H1 (cell line): ENCODE measurements at regions not wholly inside any gene's neighbourhood (a gene's known extent, or its start where the extent isn't known, plus 50 kb on each side); places are given as distances from the start of the nearest gene placed in this dataset.

ENCODE experiments used
- CTCF ChIA-PET: fragments of 300-600 bp; sonication (Branson Sonifier 250); formaldehyde crosslinking; loops from one replicate; lab custom pipeline; 2021; ENCODE audit not compliant: partially characterized antibody; lab: Charles Lee
- POLR2A ChIA-PET: fragments of 300-600 bp; sonication (Branson Sonifier 250); formaldehyde crosslinking; loops from one replicate; lab custom pipeline; 2021; ENCODE audit warnings: inconsistent platforms; ENCODE audit not compliant: partially characterized antibody; lab: Charles Lee
- DNase-seq, 2 experiments: peaks; one replicate each; pipeline versions ENCODE4 v3.0.0 to v3.0.0-alpha.2; 2010 to 2022; ENCODE audit warnings: low spot score in 2 of 2, low read depth in 1 of 2, mixed read lengths in 1 of 2
- FAIRE-seq: peaks from 2 replicates; lab custom pipeline; 2011; peaks lifted over from hg19 to GRCh38; lab: Jason Lieb, UNC
- H2AFZ ChIP-seq: 2 replicates; pipeline ENCODE4 v1.8.1; 2012; ENCODE audit warnings: low read length, inconsistent platforms
- H2AK5ac ChIP-seq: 2 replicates; pipeline ENCODE4 v1.6.1; 2013; ENCODE audit warnings: low read depth, low read length
- H2BK120ac ChIP-seq: replicated peaks from 2 replicates; pipeline ENCODE3; 2013; ENCODE audit warnings: low read depth, low read length, inconsistent platforms
- H2BK12ac ChIP-seq: 2 replicates; pipeline ENCODE4 v1.6.1; 2013; ENCODE audit warnings: low read depth, low read length
- H2BK15ac ChIP-seq: 2 replicates; pipeline ENCODE4 v1.6.1; 2013; ENCODE audit warnings: low read length
- H2BK20ac ChIP-seq: 2 replicates; pipeline ENCODE4 v1.6.1; 2013; ENCODE audit warnings: low read length
- H2BK5ac ChIP-seq: 2 replicates; pipeline ENCODE4 v1.6.1; 2013; ENCODE audit warnings: low read depth, low read length
- H3K14ac ChIP-seq: 2 replicates; pipeline ENCODE4 v1.6.1; 2013; ENCODE audit warnings: inconsistent platforms; ENCODE audit not compliant: insufficient read length
- H3K18ac ChIP-seq: 2 replicates; pipeline ENCODE4 v1.6.1; 2013; ENCODE audit warnings: low read length; ENCODE audit errors: extremely low read depth
- H3K23ac ChIP-seq: 2 replicates; pipeline ENCODE4 v1.6.1; 2013; ENCODE audit warnings: inconsistent platforms; ENCODE audit not compliant: insufficient read length
- H3K23me2 ChIP-seq: 2 replicates; pipeline ENCODE4 v1.6.1; 2013; ENCODE audit warnings: low read depth, low read length
- H3K27ac ChIP-seq: 2 replicates; pipeline ENCODE4 v1.6.1; 2011; ENCODE audit warnings: low read depth, low read length, inconsistent platforms
- H3K27me3 ChIP-seq, 4 experiments: replicated peaks in 1 of 4; 1 replicate in 1 of 4; 2 replicates in 3 of 4; pipeline versions ENCODE4 v1.6.1 to v1.8.1; 2011 to 2013; ENCODE audit warnings: low read length in 3 of 4, mild to moderate bottlenecking in 3 of 4, inconsistent platforms in 2 of 4, mixed read lengths in 2 of 4, moderate library complexity in 1 of 4; ENCODE audit not compliant: control insufficient read depth in 3 of 4, insufficient read depth in 3 of 4; ENCODE audit errors: extremely low read depth in 1 of 4
- H3K36me3 ChIP-seq, 4 experiments: 2 replicates each; pipeline versions ENCODE4 v1.6.1 to v1.8.1; 2011 to 2013; ENCODE audit warnings: mild to moderate bottlenecking in 4 of 4, low read length in 3 of 4, moderate library complexity in 2 of 4, control low read depth in 1 of 4, inconsistent platforms in 1 of 4; ENCODE audit not compliant: insufficient read depth in 4 of 4, control insufficient read depth in 2 of 4
- H3K4ac ChIP-seq: replicated peaks from 2 replicates; pipeline ENCODE3; 2013; ENCODE audit warnings: low read length, low read depth, mixed read lengths, inconsistent platforms; ENCODE audit not compliant: insufficient read length
- H3K4me1 ChIP-seq, 4 experiments: replicated peaks in 1 of 4; 1 replicate in 1 of 4; 2 replicates in 3 of 4; pipeline versions ENCODE4 v1.6.1 to v1.8.1; 2011 to 2013; ENCODE audit warnings: low read length in 3 of 4, inconsistent platforms in 2 of 4, mixed read lengths in 1 of 4; ENCODE audit not compliant: insufficient read depth in 4 of 4, control insufficient read depth in 3 of 4
- H3K4me2 ChIP-seq, 2 experiments: 2 replicates each; pipeline versions ENCODE4 v1.6.1 to v1.8.1; 2011 to 2013; ENCODE audit warnings: low read depth in 2 of 2, low read length in 2 of 2, control low read depth in 1 of 2, inconsistent platforms in 1 of 2, mild to moderate bottlenecking in 1 of 2; ENCODE audit not compliant: insufficient read depth in 1 of 2
- H3K4me3 ChIP-seq, 4 experiments: fragments of 200-600, 300-600 bp in 1 of 4; sonication (generic), shearing (Covaris generic), sonication (Bioruptor Twin) in 1 of 4; 2 replicates each; pipeline versions ENCODE4 v1.5.1 to v1.8.1; 2011 to 2016; ENCODE audit warnings: low read length in 4 of 4, low read depth in 3 of 4, control low read depth in 2 of 4, inconsistent platforms in 2 of 4, mild to moderate bottlenecking in 2 of 4, mixed read lengths in 1 of 4, moderate library complexity in 1 of 4; ENCODE audit not compliant: insufficient read depth in 2 of 4; ENCODE audit errors: extremely low read depth in 1 of 4
- H3K56ac ChIP-seq: replicated peaks from 2 replicates; pipeline ENCODE3; 2013; ENCODE audit warnings: low read depth, mild to moderate bottlenecking, mixed read lengths, low read length, inconsistent platforms; ENCODE audit not compliant: insufficient read length
- H3K79me1 ChIP-seq: 2 replicates; pipeline ENCODE4 v1.6.1; 2013; ENCODE audit warnings: low read depth, low read length, control low read depth
- H3K79me2 ChIP-seq, 2 experiments: 2 replicates each; pipeline versions ENCODE4 v1.6.1 to v1.8.1; 2012 to 2013; ENCODE audit warnings: low read length in 2 of 2, mild to moderate bottlenecking in 2 of 2, inconsistent platforms in 1 of 2; ENCODE audit not compliant: insufficient read depth in 2 of 2, control insufficient read depth in 1 of 2
- H3K9ac ChIP-seq, 4 experiments: replicated peaks in 1 of 4; 1 replicate in 1 of 4; 2 replicates in 3 of 4; pipeline versions ENCODE4 v1.6.1 to v1.8.1; 2011 to 2013; ENCODE audit warnings: low read depth in 3 of 4, low read length in 3 of 4, control low read depth in 2 of 4, mild to moderate bottlenecking in 2 of 4, moderate library complexity in 2 of 4, inconsistent platforms in 1 of 4; ENCODE audit errors: extremely low read depth in 1 of 4
- H3K9me3 ChIP-seq, 2 experiments: 2 replicates each; pipeline versions ENCODE4 v1.6.1 to v1.8.1; 2012 to 2013; ENCODE audit warnings: mild to moderate bottlenecking in 2 of 2, moderate library complexity in 2 of 2, control low read depth in 1 of 2, inconsistent platforms in 1 of 2, low read depth in 1 of 2, low read length in 1 of 2, mixed read lengths in 1 of 2; ENCODE audit not compliant: insufficient read depth in 2 of 2
- H4K20me1 ChIP-seq, 2 experiments: replicated peaks in 1 of 2; 2 replicates each; pipeline versions ENCODE3 to v1.8.1; 2011 to 2013; ENCODE audit warnings: inconsistent platforms in 2 of 2, low read length in 2 of 2, mild to moderate bottlenecking in 1 of 2; ENCODE audit not compliant: insufficient read depth in 2 of 2, control insufficient read depth in 1 of 2
- H4K5ac ChIP-seq: 2 replicates; pipeline ENCODE4 v1.6.1; 2013; ENCODE audit warnings: low read length, low read depth, mixed read lengths, inconsistent platforms; ENCODE audit not compliant: insufficient read length
- H4K8ac ChIP-seq: 2 replicates; pipeline ENCODE4 v1.8.0; 2013; ENCODE audit warnings: mild to moderate bottlenecking, moderate library complexity, low read length, inconsistent platforms; ENCODE audit not compliant: insufficient read depth; ENCODE audit errors: extremely low read depth
- H4K91ac ChIP-seq: replicated peaks from 2 replicates; pipeline ENCODE3; 2013; ENCODE audit warnings: low read length, mixed read lengths, inconsistent platforms; ENCODE audit not compliant: insufficient read length
- ASH2L ChIP-seq: fragments of 200-600, 300-600 bp; sonication (generic); IDR thresholded peaks from one replicate; pipeline ENCODE4 v1.7.1; 2017; ENCODE audit warnings: low read length
- CHD2 ChIP-seq: IDR thresholded peaks from 2 replicates; pipeline ENCODE4 v1.6.1; 2012; ENCODE audit warnings: low read length, improper control_type of control experiment
- JUND ChIP-seq: IDR thresholded peaks from 2 replicates; pipeline ENCODE4 v1.6.1; 2011; ENCODE audit warnings: mild to moderate bottlenecking, improper control_type of control experiment, low read length
- KDM1A ChIP-seq: fragments of 200-600, 300-600 bp; sonication (generic); IDR thresholded peaks from 2 replicates; pipeline ENCODE4 v1.7.1; 2016; ENCODE audit warnings: mild to moderate bottlenecking, low read length, borderline replicate concordance
- KDM5A ChIP-seq: fragments of 200-600 bp; IDR thresholded peaks from 2 replicates; pipeline ENCODE4 v1.7.1; 2012; ENCODE audit warnings: mild to moderate bottlenecking, low read length, inconsistent platforms, mixed read lengths
- SP2 ChIP-seq: IDR thresholded peaks from 2 replicates; pipeline ENCODE4 v1.6.1; 2012; ENCODE audit warnings: mild to moderate bottlenecking, low read length, inconsistent platforms
- WGBS, 2 experiments: shearing (Covaris generic) in 1 of 2; methylation state at CpG; one replicate each; pipeline versions ENCODE4 v1.1.6 to v1.1.7; 2013 to 2015; ENCODE audit warnings: low lambda C conversion rate in 2 of 2, mixed read lengths in 2 of 2, inconsistent platforms in 1 of 2, low coverage in 1 of 2, missing lambda C conversion rate in 1 of 2; ENCODE audit not compliant: insufficient replicate concordance in 2 of 2, insufficient coverage in 1 of 2, insufficient read length in 1 of 2; ENCODE audit errors: extremely low coverage in 1 of 2, missing lambda C conversion rate in 1 of 2; 5-methylcytosine and 5-hydroxymethylcytosine counted together
- TF ChIP-seq, protein P1 (sequence below): IDR thresholded peaks from 2 replicates; pipeline ENCODE4 v1.6.1; 2011; ENCODE audit warnings: low read depth, mild to moderate bottlenecking, low read length; ENCODE audit not compliant: insufficient read depth
- TF ChIP-seq, protein P2 (sequence below): IDR thresholded peaks from 2 replicates; pipeline ENCODE4 v1.6.1; 2012; ENCODE audit warnings: low read length, inconsistent platforms

DNA sequence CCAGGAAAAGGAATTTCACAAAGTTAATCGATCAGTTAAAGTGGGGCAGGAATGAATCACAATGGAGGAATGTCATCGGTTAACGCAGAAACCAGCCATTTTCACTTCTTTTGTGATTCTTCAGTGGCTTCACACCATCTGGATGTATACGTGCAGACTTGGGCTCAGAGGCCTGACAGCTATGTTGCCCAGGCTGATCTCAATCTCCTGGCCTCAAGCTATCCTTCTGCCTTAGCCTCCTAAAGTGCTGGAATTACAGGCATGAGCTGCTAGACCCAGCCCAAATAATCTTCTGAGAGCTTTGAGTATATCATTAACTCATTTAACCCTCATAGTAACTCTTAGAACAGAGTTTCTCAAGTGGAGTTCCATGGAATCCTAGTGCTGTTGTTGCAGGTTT, 126.5 kb upstream of the VANGL1 start:
- WGBS, 2 experiments, result 72% methylated on average over 4 of the region's 4 CpGs; no CpG with 5 or more reads in 1 of the 2 experiments

More for the DNA sequence above, 126.5 kb upstream of the VANGL1 start:
- DNase-seq (no peak), FAIRE-seq (no peak)
- Histone ChIP-seq H3K4me3 (no peak overlapping the region), H2AK5ac (no peak overlapping the region), H4K91ac (no peak overlapping the region), H3K4me2 (no peak overlapping the region), H3K9me3 (no peaks in the 10 kb centered on the region), H3K14ac (no peak overlapping the region), H3K56ac (no peak overlapping the region), H2BK20ac (no peak overlapping the region), H4K20me1 (no peaks in the 10 kb centered on the region), H2BK15ac (no peak overlapping the region), H3K79me2 (no peaks in the 10 kb centered on the region), H3K36me3 (no peaks in the 10 kb centered on the region; a peak in 1 of 8 replicates), H2AFZ (no peak overlapping the region), H3K27me3 (no peaks in the 10 kb centered on the region), H3K4me1 (no peaks in the 10 kb centered on the region), H4K8ac (no peak overlapping the region), H3K4ac (no peak overlapping the region), H2BK12ac (no peak overlapping the region), H3K27ac (no peak overlapping the region), H3K23me2 (no peaks in the 10 kb centered on the region; the same call in 1 of the 2 replicates), H3K79me1 (no peaks in the 10 kb centered on the region), H3K23ac (no peak overlapping the region), H3K9ac (no peak overlapping the region), H3K18ac (no peak overlapping the region), H2BK120ac (no peak overlapping the region), H2BK5ac (no peak overlapping the region), H4K5ac (no peak overlapping the region)
- TF ChIP-seq, protein P1, sequence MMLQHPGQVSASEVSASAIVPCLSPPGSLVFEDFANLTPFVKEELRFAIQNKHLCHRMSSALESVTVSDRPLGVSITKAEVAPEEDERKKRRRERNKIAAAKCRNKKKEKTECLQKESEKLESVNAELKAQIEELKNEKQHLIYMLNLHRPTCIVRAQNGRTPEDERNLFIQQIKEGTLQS, result no peak
- TF ChIP-seq, protein P2, sequence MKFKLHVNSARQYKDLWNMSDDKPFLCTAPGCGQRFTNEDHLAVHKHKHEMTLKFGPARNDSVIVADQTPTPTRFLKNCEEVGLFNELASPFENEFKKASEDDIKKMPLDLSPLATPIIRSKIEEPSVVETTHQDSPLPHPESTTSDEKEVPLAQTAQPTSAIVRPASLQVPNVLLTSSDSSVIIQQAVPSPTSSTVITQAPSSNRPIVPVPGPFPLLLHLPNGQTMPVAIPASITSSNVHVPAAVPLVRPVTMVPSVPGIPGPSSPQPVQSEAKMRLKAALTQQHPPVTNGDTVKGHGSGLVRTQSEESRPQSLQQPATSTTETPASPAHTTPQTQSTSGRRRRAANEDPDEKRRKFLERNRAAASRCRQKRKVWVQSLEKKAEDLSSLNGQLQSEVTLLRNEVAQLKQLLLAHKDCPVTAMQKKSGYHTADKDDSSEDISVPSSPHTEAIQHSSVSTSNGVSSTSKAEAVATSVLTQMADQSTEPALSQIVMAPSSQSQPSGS, result no peak
- TF ChIP-seq ASH2L (no peak), KDM5A (no peak), JUND (no peak), KDM1A (no peak), CHD2 (no peak), SP2 (no peak)
- CTCF ChIA-PET, result no interaction called here
- POLR2A ChIA-PET, result no interaction called here
